SU-DHL-6 (cell line): ENCODE measurements at regions not wholly inside any gene's neighbourhood (a gene's known extent, or its start where the extent isn't known, plus 50 kb on each side); places are given as distances from the start of the nearest gene placed in this dataset.

Experiments
- EZH2phosphoT487 ChIP-seq: fragments of 200-600 bp; sonication (generic), shearing (Covaris generic); conservative IDR thresholded peaks from 2 replicates; pipeline ENCODE4 v1.6.1; 2018; ENCODE audit warnings: mild to moderate bottlenecking, antibody characterized with exemption, low read length, moderate library complexity, mixed read lengths
- TF ChIP-seq, protein P1 (sequence below): fragments of 200-600 bp; sonication (generic); IDR thresholded peaks from one replicate; pipeline ENCODE4 v1.5.1; 2017; ENCODE audit warnings: antibody characterized with exemption, mild to moderate bottlenecking, low read length, moderate library complexity; ENCODE audit not compliant: insufficient read depth, poor library complexity, severe bottlenecking

DNA sequence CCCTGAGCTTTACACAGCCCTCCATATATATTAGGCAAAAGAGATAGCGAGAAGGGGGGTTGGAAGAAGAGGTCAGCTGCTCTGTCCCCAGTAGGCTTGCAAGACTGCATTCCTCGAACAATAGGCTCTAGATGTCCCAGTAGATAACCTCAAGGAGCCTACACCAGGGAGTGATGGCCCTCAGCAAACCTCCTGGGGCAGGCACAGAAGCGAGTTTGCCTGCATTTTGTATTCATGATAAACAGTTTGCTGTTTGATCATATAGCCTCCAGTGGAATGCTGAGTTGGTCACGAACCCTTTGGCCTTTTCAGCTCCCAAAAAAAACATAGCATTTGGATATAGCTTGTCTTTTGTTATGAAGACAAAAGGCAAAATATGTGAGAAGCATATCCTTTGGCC lies 95.1 kb upstream of the GRAMD1B start:
- TF ChIP-seq, protein P1, sequence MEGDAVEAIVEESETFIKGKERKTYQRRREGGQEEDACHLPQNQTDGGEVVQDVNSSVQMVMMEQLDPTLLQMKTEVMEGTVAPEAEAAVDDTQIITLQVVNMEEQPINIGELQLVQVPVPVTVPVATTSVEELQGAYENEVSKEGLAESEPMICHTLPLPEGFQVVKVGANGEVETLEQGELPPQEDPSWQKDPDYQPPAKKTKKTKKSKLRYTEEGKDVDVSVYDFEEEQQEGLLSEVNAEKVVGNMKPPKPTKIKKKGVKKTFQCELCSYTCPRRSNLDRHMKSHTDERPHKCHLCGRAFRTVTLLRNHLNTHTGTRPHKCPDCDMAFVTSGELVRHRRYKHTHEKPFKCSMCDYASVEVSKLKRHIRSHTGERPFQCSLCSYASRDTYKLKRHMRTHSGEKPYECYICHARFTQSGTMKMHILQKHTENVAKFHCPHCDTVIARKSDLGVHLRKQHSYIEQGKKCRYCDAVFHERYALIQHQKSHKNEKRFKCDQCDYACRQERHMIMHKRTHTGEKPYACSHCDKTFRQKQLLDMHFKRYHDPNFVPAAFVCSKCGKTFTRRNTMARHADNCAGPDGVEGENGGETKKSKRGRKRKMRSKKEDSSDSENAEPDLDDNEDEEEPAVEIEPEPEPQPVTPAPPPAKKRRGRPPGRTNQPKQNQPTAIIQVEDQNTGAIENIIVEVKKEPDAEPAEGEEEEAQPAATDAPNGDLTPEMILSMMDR: no peak
- no peak for TF ChIP-seq EZH2phosphoT487
